Right lobe of liver (tissue), 6 donors: ENCODE measurements at regions not wholly inside any gene's neighbourhood (a gene's known extent, or its start where the extent isn't known, plus 50 kb on each side); places are given as distances from the start of the nearest gene placed in this dataset.

ENCODE experiments used
- ATAC-seq, 4 donors: fragments of 200-7000 bp; cut with Tn5 transposase; one replicate each; pipeline ENCODE4 v1.9.1; 2020; ENCODE audit warnings: mild to moderate bottlenecking in 4 of 4, moderate library complexity in 4 of 4
- DNase-seq, 3 donors: peaks; one replicate each; pipeline ENCODE4 v3.0.0-alpha.2; 2020
- H3K27ac ChIP-seq, 3 donors: fragments of 200-600 bp; one replicate each; pipeline ENCODE4 v1.8.0; 2022
- H3K27me3 ChIP-seq, 2 donors: fragments of 200-600 bp; one replicate each; pipeline ENCODE4 v1.8.0; 2022
- H3K36me3 ChIP-seq, 4 donors: fragments of 200-600 bp; sonication (generic) in 1 of 4; one replicate each; pipeline versions ENCODE4 v1.5.1 to v1.8.0; 2017 to 2022; ENCODE audit warnings: control low read depth in 1 of 4
- H3K4me1 ChIP-seq, 4 donors: fragments of 200-600 bp; sonication (generic) in 1 of 4; one replicate each; pipeline versions ENCODE4 v1.5.1 to v1.8.0; 2017 to 2022; ENCODE audit warnings: control low read depth in 1 of 4
- H3K4me3 ChIP-seq, 3 donors: fragments of 200-600 bp; one replicate each; pipeline ENCODE4 v1.8.0; 2022
- H3K9me3 ChIP-seq, 4 donors: fragments of 200-600 bp; sonication (generic) in 1 of 4; one replicate each; pipeline versions ENCODE4 v1.5.1 to v1.8.0; 2017 to 2022; ENCODE audit warnings: control low read depth in 1 of 4
- CTCF ChIP-seq, 4 donors: fragments of 200-600 bp in 3 of 4; fragments of 450-650 bp in 1 of 4; IDR thresholded peaks; one replicate each; pipeline versions ENCODE4 v1.5.1 to v1.8.0; 2016 to 2022; ENCODE audit warnings: antibody characterized with exemption in 4 of 4, mild to moderate bottlenecking in 2 of 4
- POLR2A ChIP-seq: fragments of 450-650 bp; IDR thresholded peaks from one replicate; pipeline ENCODE4 v1.6.1; 2017; ENCODE audit warnings: antibody characterized with exemption, mild to moderate bottlenecking
- WGBS: methylation state at CpG from one replicate; pipeline ENCODE4 v1.1.6; 2018; ENCODE audit warnings: low coverage, low lambda C conversion rate; ENCODE audit not compliant: insufficient coverage; ENCODE audit errors: missing lambda C conversion rate; 5-methylcytosine and 5-hydroxymethylcytosine counted together
- intact Hi-C, 2 donors: fragments of 100-400 bp; cut with DNase I; formaldehyde crosslinking; loops; one replicate each; pipeline versions ENCODE4 v1.11.2 to v1.14.1; 2022
- donor health status: DM: no; HTN: yes; CAD: no.
- donor health status: DM: no; HTN: no; CAD: no.
- donor health status: DM: no; HTN: no; CAD: no.
- donor health status: DM: no; HTN: yes; CAD: no.
- donor health status: DM: no; HTN: yes; CAD: no.

DNA sequence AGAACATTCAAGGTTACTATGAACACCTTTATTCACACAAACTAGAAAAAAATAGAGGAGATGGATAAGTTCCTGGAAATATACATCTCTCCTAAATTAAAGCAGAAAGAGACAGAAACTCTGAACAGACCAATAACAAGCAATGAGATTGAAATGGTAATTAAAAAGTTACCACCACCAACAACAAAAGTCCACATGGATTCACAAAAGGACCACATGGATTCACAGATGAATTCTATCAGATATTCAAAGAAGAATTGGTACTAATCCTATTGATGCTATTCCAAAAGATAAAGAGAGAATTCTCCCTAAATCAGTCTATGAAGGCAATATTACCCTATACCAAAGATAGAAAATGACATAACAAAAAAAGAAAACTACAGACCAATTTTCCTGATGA, 518.9 kb downstream of the PRDM9 start:
- intact Hi-C loops: no loop called here
- no peak overlapping the region for H3K27ac ChIP-seq
- H3K36me3 ChIP-seq: no peaks in the 10 kb centered on the region

GRCh38 chr5:24042688-24043087, 535.3 kb downstream of the PRDM9 start:
- H3K4me1 ChIP-seq: no peaks in the 10 kb centered on the region
- intact Hi-C loops: no loop called here
- H3K36me3 ChIP-seq: no peaks in the 10 kb centered on the region
- H3K9me3 ChIP-seq: no peaks in the 10 kb centered on the region
- no peak overlapping the region for H3K27ac ChIP-seq
- no peaks in the 10 kb centered on the region for H3K27me3 ChIP-seq
- H3K4me3 ChIP-seq: no peak overlapping the region
- WGBS: 43% methylated on average over 2 of the region's 2 CpGs
- ATAC-seq (no peak), DNase-seq (no peak)
- TF ChIP-seq POLR2A (no peak), CTCF (IDR thresholded peaks at IDR 0.05) (no peak)

More for the DNA sequence above, 518.9 kb downstream of the PRDM9 start:
- H3K9me3 ChIP-seq: no peaks in the 10 kb centered on the region
- H3K4me1 ChIP-seq: no peaks in the 10 kb centered on the region
- no peak for ATAC-seq
- no peak overlapping the region for H3K4me3 ChIP-seq
- DNase-seq: no peak
- TF ChIP-seq POLR2A (no peak), CTCF (IDR thresholded peaks at IDR 0.05) (no peak)
- no peaks in the 10 kb centered on the region for H3K27me3 ChIP-seq

GRCh38 chr5:24045046-24045445, 537.6 kb downstream of the PRDM9 start:
- H3K4me3 ChIP-seq: no peak overlapping the region
- no peak overlapping the region for H3K27ac ChIP-seq
- DNase-seq: no peak
- H3K27me3 ChIP-seq: no peaks in the 10 kb centered on the region
- H3K4me1 ChIP-seq: no peaks in the 10 kb centered on the region
- no peaks in the 10 kb centered on the region for H3K9me3 ChIP-seq
- no peaks in the 10 kb centered on the region for H3K36me3 ChIP-seq
- TF ChIP-seq CTCF (IDR thresholded peaks at IDR 0.05) (no peak), POLR2A (no peak)
- intact Hi-C loops: no loop called here
- ATAC-seq: no peak

DNA sequence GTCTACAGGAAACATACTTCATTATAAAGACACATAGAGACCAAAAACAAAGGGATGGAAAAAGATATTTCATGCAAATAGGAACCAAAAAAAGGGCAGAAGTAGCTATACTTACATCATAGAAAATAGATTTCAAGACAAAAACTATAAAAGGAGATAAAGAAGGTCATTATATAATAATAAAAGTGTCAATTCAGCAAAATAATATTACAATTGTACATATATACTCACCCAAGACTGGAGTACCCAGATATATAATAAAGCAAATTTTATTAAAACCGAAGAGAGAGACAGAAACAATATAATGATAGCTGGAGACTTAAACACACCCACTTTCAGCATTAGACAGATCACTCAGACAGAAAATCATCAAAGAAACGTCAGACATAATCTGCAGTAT, 546.3 kb downstream of the PRDM9 start:
- Histone ChIP-seq H3K36me3 (no peaks in the 10 kb centered on the region), H3K27ac (no peak overlapping the region), H3K27me3 (no peaks in the 10 kb centered on the region), H3K4me3 (no peak overlapping the region), H3K9me3 (no peaks in the 10 kb centered on the region), H3K4me1 (no peaks in the 10 kb centered on the region)
- TF ChIP-seq POLR2A (no peak), CTCF (IDR thresholded peaks at IDR 0.05) (no peak)
- ATAC-seq (no peak), DNase-seq (no peak)
- WGBS: 52% methylated on average over 2 of the region's 2 CpGs
- intact Hi-C loops: no loop called here

DNA sequence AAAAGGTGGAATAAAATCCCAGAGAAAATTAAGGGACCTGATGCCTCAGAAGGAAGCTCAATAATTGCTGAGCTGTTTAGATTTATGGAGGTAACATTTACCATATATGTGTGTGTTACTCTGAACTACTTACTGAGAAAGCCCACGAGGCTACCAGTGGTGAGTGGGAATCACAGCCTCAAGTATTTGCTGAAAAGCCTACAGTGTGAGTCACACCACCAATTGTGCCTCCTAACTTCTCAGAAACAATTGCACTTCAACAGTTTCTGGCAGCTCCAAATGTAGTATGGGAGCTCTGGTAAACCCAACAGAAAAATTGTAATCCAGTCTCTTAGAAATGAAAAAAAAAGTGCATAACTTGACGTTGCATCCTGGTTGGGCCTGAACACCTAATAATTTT, 551.6 kb downstream of the PRDM9 start:
- Histone ChIP-seq H3K27ac (no peak overlapping the region), H3K4me1 (no peaks in the 10 kb centered on the region), H3K36me3 (no peaks in the 10 kb centered on the region), H3K27me3 (no peaks in the 10 kb centered on the region), H3K9me3 (no peaks in the 10 kb centered on the region), H3K4me3 (no peak overlapping the region)
- ATAC-seq (no peak), DNase-seq (no peak)
- WGBS: 33% methylated on average over 2 of the region's 2 CpGs
- intact Hi-C loops: no loop called here
- TF ChIP-seq POLR2A (no peak), CTCF (IDR thresholded peaks at IDR 0.05) (no peak)
